ENCODE measurements at regions not wholly inside any gene's neighbourhood (a gene's known extent, or its start where the extent isn't known, plus 50 kb on each side); places are given as distances from the start of the nearest gene placed in this dataset.

DNA sequence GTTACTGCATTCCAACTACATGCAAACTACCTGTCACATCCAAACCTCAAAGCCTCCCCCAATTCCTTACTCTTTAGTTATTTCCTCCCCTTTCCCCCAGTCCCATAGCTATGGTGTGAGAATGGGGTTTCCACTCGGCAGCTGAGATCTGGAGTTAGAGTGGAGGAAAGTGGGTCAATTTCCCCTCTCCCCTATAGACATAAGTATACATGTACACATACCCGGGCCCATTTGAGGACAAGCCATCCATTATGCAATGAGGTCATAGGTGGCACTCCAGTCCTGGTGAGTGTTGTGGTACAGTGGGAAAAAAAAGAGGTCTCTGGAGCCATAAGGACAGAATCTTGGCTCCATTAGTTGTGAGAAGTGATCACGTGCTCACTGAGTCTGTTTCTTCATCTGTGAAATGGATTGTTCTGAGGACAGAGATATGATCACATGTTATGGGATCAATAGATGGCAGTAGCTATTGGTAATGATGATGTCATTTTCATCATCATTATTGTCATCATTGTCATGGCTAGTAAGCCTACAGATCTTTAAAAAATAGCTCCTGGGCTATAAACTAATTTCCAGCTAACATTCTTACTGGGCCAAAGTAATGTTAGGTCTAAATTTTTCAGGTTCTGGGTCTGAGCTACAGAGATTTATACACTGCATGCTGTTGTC lies 119.0 kb downstream of the BCL2L11 start:
- TF ChIP-seq EZH2 (IDR thresholded peaks at IDR 0.05) (no peak), EZH2phosphoT487 (IDR thresholded peaks at IDR 0.05) (no peak)
- TF ChIP-seq, protein P1, sequence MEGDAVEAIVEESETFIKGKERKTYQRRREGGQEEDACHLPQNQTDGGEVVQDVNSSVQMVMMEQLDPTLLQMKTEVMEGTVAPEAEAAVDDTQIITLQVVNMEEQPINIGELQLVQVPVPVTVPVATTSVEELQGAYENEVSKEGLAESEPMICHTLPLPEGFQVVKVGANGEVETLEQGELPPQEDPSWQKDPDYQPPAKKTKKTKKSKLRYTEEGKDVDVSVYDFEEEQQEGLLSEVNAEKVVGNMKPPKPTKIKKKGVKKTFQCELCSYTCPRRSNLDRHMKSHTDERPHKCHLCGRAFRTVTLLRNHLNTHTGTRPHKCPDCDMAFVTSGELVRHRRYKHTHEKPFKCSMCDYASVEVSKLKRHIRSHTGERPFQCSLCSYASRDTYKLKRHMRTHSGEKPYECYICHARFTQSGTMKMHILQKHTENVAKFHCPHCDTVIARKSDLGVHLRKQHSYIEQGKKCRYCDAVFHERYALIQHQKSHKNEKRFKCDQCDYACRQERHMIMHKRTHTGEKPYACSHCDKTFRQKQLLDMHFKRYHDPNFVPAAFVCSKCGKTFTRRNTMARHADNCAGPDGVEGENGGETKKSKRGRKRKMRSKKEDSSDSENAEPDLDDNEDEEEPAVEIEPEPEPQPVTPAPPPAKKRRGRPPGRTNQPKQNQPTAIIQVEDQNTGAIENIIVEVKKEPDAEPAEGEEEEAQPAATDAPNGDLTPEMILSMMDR (IDR thresholded peaks at IDR 0.05) = no peak

Measured in neural progenitor cell (in vitro differentiated cells).